Activated naive CD4-positive, alpha-beta T cell treated with anti-CD3 and anti-CD28 coated beads for 36 hours (primary cell): ENCODE measurements at regions not wholly inside any gene's neighbourhood (a gene's known extent, or its start where the extent isn't known, plus 50 kb on each side); places are given as distances from the start of the nearest gene placed in this dataset.
"Not testable (repeated sequence)": the region's sequence is repeated elsewhere in the genome, so short reads cannot be mapped to it uniquely, and the experiment has no call there.

Experiments
- CTCF ChIA-PET: fragments of 350-600 bp; sonication (Branson Sonifier 250); formaldehyde crosslinking; loops from one replicate; lab custom pipeline; 2021; ENCODE audit warnings: antibody characterized with exemption; lab: Charles Lee
- DNase-seq: peaks from one replicate; pipeline ENCODE4 v3.0.0-alpha.2; 2020
- H3K27ac Mint-ChIP-seq: one replicate; pipeline ENCODE4 v1.8.0; 2021; ENCODE audit warnings: mild to moderate bottlenecking, mixed read lengths
- H3K27me3 Mint-ChIP-seq: one replicate; pipeline ENCODE4 v1.8.0; 2021; ENCODE audit warnings: low read depth, mixed read lengths
- H3K36me3 Mint-ChIP-seq: one replicate; pipeline ENCODE4 v1.8.0; 2021; ENCODE audit warnings: low read depth, mixed read lengths
- H3K4me1 Mint-ChIP-seq: one replicate; pipeline ENCODE4 v1.8.0; 2021; ENCODE audit warnings: low read depth, mixed read lengths
- H3K4me3 Mint-ChIP-seq: one replicate; pipeline ENCODE4 v1.8.0; 2021; ENCODE audit warnings: mild to moderate bottlenecking, moderate library complexity, mixed read lengths
- H3K9me3 Mint-ChIP-seq: one replicate; pipeline ENCODE4 v1.8.0; 2021; ENCODE audit warnings: mixed read lengths
- intact Hi-C: fragments of 100-400 bp; cut with micrococcal nuclease; formaldehyde crosslinking; loops from one replicate; pipeline ENCODE4 v1.15.1; 2023

DNA sequence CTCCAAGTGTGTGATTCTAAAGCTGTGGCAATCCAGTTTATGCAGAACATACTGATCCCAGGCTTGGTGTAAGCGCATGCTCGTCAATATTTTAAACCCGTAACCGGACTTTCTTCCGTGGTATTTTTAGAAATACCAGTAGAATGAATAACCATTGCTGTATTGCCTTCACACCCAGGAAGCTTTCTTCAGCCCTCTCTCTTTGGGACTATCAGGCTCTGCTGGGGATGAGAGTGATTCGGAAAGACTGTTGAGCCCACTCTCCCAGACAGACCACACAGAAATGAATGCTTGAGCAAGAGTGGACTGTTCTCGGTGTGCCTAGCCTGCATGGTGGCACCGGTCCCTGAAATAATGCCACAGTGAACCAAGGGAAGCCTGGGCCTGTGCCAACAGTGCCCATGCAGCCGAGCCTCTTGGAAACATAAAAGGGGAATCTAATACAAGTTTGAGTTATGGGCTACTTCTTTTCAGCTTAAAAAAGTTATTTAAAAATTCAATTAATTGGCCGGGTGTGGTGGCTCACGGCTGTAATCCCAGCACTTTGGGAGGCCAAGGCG is 89.9 kb upstream of the ELAC2 start:
- no peak overlapping the region for H3K27ac Mint-ChIP-seq
- no peak overlapping the region for H3K4me3 Mint-ChIP-seq
- no peak for DNase-seq
- no peaks in the 10 kb centered on the region for H3K4me1 Mint-ChIP-seq
- no peaks in the 10 kb centered on the region for H3K9me3 Mint-ChIP-seq
- CTCF ChIA-PET: no interaction called here
- H3K27me3 Mint-ChIP-seq: peaks cover 5% of the 10 kb centered on the region
- H3K36me3 Mint-ChIP-seq: no peaks in the 10 kb centered on the region
- intact Hi-C loops: no loop called here

DNA sequence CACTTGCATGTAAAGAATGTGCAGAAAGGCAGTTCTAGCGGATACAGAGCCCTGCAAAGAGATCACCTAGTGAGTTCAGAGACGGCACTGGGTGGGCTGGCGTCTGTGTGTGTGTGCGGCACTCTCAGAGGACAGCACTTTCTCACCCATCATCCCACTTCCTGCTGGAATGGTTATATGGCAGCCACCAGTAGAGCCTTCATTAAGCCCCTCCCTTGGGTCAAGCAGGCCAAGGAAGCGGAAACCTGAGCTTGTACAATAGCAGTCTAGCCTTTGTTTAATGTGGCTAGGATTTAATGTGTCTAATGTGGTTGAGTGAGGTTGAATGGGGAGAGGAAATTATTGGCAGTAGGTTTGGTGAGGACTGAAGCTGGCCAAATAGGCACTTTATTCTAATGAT is 88.3 kb upstream of the ELAC2 start:
- Mint-ChIP-seq H3K9me3 (no peaks in the 10 kb centered on the region), H3K4me3 (no peak overlapping the region), H3K27ac (no peak overlapping the region), H3K4me1 (no peaks in the 10 kb centered on the region), H3K27me3 (no peaks in the 10 kb centered on the region), H3K36me3 (no peaks in the 10 kb centered on the region)
- intact Hi-C loops: no loop called here
- DNase-seq: no peak
- CTCF ChIA-PET: interaction anchor here (0.6 kb wide), 1 partner anchor 10 kb away, joined by 3 read pairs; no protein-coding TSS in a partner anchor

DNA sequence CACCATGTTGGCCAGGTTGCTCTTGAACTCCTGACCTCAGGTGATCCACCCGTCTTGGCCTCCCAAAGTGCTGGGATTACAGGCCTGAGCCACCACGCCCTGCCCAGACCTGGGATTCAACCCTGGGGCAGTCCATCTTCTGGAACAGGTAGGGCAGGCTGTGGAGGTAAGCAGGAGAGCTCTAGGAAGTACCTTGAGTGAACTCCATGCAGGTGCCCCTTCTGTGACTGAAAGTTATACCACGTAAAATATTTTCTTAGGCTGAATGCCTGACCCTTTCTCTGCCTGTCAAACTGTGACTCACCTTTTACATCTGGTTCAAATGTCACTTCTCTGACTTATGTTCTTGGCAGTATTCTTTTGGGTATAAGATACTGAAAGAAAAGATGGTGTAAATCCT is 86.7 kb upstream of the ELAC2 start:
- Mint-ChIP-seq H3K4me3 (no peak overlapping the region), H3K36me3 (no peaks in the 10 kb centered on the region), H3K27ac (no peak overlapping the region), H3K9me3 (no peaks in the 10 kb centered on the region), H3K4me1 (no peaks in the 10 kb centered on the region), H3K27me3 (no peaks in the 10 kb centered on the region)
- CTCF ChIA-PET: no interaction called here
- intact Hi-C loops: no loop called here
- no peak for DNase-seq

DNA sequence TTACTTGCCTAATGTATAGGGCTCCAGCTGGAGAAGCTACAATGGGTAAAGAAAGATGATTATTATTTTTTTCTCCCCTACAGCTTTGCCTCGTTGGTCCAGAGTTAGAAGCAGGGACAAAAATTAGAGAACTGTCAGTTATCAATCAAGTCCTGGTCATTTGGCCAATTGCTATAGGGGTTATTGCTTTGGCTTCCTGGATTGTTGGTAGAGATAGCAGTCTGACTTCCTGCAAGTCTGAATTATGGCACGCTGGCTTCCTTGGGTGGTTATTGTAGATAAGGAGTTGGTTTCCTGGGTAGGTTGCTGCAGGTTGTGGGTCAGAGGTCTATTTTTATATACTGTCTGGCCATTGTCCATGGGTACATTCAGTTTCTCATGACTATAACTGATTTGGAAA is 84.7 kb upstream of the ELAC2 start:
- Mint-ChIP-seq H3K4me3 (no peak overlapping the region), H3K4me1 (no peaks in the 10 kb centered on the region), H3K9me3 (no peaks in the 10 kb centered on the region), H3K27ac (no peak overlapping the region), H3K27me3 (no peaks in the 10 kb centered on the region), H3K36me3 (no peaks in the 10 kb centered on the region)
- no peak for DNase-seq
- CTCF ChIA-PET: no interaction called here
- intact Hi-C loops: no loop called here

DNA sequence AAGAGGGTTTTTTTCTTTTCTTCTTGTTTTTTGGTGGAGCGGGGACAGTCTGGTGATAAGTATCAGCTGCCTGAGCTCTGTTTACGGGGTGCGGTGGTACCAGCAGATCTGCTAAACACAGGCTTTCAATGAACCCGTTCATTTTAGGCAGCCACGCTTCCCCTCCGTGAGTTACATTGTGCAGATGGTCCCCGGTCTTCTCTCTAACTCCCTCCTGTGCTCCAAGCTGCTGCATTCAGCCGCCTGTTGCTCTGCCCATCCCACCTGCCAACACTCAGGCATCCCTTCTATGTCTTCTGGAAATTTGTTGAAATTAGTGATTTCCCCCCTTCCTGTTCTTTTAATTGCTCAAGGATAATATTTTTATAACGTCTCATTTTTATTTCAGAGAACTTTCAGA is 82.1 kb upstream of the ELAC2 start:
- Mint-ChIP-seq H3K36me3 (no peaks in the 10 kb centered on the region), H3K4me1 (no peaks in the 10 kb centered on the region), H3K27ac (no peak overlapping the region), H3K27me3 (no peaks in the 10 kb centered on the region), H3K4me3 (no peak overlapping the region), H3K9me3 (no peaks in the 10 kb centered on the region)
- no peak for DNase-seq
- intact Hi-C loops: no loop called here
- CTCF ChIA-PET: no interaction called here

DNA sequence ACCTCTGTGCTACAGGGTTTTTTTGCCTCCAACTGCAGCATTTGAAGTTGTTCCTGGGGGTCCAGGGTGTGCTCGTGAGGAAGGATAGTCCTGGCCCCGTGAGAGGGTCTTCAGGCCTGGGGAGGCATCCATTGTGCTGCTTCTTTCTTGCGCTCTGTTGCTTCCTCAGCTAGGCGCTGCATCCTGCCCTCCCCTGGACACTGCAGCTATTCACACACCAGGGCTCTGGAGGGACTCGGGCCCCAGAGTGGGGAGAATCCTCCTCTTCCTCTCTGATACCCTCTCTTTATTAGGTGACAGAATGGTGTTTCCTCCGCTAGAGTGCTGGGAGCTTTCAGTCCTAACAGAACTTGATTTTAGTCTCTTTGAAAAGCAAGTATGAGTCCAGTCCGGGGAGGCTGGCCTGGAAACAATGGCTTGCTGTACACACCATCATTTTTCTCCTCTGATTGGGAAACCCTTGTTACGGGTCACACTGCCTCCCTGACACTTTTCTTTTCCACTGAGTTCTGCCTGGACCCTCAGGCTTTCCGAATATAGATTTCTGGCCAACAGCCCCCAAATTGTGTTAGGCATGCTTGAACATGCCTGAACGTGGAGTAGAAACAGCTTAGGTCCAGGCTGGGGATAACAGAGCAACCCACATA is 81.4 kb upstream of the ELAC2 start:
- H3K4me3 Mint-ChIP-seq: no peak overlapping the region
- no peak for DNase-seq
- intact Hi-C loops: no loop called here
- no peak overlapping the region for H3K27ac Mint-ChIP-seq
- CTCF ChIA-PET: no interaction called here
- no peaks in the 10 kb centered on the region for H3K27me3 Mint-ChIP-seq
- no peaks in the 10 kb centered on the region for H3K36me3 Mint-ChIP-seq
- no peaks in the 10 kb centered on the region for H3K4me1 Mint-ChIP-seq
- H3K9me3 Mint-ChIP-seq: no peaks in the 10 kb centered on the region

DNA sequence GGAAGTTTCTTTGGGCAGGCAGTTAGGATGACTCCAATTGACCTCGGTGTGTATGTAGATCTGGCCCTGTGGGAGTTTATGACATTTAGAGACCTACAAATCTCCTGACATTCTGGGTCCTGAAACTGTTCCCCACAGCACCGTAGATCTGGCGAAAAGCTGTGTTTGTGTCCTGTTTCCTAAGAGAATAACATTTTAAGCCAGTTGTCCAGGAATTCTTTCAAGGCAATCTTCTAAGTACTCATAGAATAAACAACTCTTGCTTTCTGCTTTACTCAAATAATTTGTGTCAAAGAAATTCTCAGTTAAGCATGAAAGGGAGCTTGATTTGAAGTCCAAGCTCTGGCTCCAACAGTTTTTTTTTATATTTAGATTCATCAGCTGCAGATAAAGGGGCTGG is 78.5 kb upstream of the ELAC2 start:
- CTCF ChIA-PET: interaction anchor here (0.6 kb wide), 1 partner anchor 10 kb away, joined by 3 read pairs; no protein-coding TSS in a partner anchor
- no peak for DNase-seq
- no peak overlapping the region for H3K4me3 Mint-ChIP-seq
- H3K27me3 Mint-ChIP-seq: no peaks in the 10 kb centered on the region
- H3K4me1 Mint-ChIP-seq: no peaks in the 10 kb centered on the region
- no peaks in the 10 kb centered on the region for H3K9me3 Mint-ChIP-seq
- no peaks in the 10 kb centered on the region for H3K36me3 Mint-ChIP-seq
- intact Hi-C loops: no loop called here
- H3K27ac Mint-ChIP-seq: no peak overlapping the region

DNA sequence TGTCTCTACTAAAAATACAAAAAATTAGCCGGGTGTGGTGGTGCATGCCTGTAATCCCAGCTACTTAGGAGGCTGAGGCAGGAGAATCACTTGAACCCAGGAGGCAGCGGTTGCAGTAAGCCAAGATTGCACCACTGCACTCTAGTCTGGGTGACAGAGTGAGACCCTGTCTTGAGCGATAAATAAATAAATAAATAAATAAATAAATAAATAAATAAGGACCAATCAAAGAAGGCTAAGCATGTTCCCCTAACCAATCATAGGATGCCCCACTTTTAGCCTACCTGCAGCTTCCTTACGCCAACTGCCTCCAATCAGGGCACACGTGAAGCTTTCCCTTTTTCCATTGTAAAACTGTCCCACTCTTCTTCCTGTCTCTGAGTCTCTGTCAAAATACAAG is 74.2 kb upstream of the ELAC2 start:
- DNase-seq, H3K4me1 Mint-ChIP-seq, H3K27me3 Mint-ChIP-seq, H3K4me3 Mint-ChIP-seq, H3K27ac Mint-ChIP-seq, intact Hi-C loops, H3K36me3 Mint-ChIP-seq, CTCF ChIA-PET, H3K9me3 Mint-ChIP-seq: not testable (repeated sequence)

DNA sequence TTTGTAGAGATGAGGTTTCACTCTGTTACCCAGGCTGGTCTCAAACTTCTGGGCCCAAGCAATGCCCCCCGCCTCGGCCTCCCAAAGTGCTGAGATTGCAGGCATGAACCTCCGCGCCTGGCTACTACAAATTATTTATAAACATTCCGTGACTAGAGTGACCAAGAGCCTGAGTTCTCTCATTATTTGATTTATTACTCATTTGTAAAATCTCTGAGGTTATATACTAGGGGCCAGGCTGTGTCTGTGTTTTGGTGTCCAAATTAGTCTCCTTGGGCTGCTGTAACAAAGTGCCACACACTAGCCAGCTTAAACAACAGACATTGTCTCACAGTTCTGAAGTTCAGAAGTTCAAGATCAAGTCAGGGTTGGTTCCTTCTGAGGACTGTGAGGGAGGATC is 70.8 kb upstream of the ELAC2 start:
- Mint-ChIP-seq H3K4me1 (peaks cover 13% of the 10 kb centered on the region), H3K9me3 (no peaks in the 10 kb centered on the region), H3K27ac (no peak overlapping the region), H3K27me3 (peaks cover 3% of the 10 kb centered on the region), H3K36me3 (no peaks in the 10 kb centered on the region), H3K4me3 (no peak overlapping the region)
- CTCF ChIA-PET: no interaction called here
- no peak for DNase-seq
- intact Hi-C loops: no loop called here

DNA sequence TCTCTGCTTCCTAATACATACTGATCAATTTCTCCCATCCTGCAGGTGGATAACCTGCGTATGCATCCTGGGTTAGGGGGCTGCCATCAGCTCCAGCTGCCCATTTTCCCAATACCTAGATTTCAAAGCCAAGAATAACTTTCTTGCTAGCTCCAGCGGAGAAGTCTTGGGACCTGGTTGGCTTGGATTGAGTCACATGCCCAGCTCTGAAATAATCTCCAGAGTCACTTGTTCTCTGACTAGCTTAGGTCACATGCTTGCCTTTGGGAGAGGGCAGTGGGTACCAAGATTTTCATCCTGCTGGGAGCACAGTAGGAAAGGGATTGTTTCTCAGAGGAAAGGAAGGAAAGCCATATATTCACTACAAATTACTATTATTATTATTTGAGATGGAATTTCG is 70.0 kb upstream of the ELAC2 start:
- H3K4me1 Mint-ChIP-seq: peaks cover 17% of the 10 kb centered on the region
- DNase-seq: no peak
- H3K4me3 Mint-ChIP-seq: no peak overlapping the region
- CTCF ChIA-PET: interaction anchor here (1.6 kb wide), 1 partner anchor 58 kb away, joined by 4 read pairs; no protein-coding TSS in a partner anchor
- H3K36me3 Mint-ChIP-seq: no peaks in the 10 kb centered on the region
- peaks cover 4% of the 10 kb centered on the region for H3K9me3 Mint-ChIP-seq
- no peak overlapping the region for H3K27ac Mint-ChIP-seq
- H3K27me3 Mint-ChIP-seq: peaks cover 3% of the 10 kb centered on the region
- intact Hi-C loops: no loop called here

DNA sequence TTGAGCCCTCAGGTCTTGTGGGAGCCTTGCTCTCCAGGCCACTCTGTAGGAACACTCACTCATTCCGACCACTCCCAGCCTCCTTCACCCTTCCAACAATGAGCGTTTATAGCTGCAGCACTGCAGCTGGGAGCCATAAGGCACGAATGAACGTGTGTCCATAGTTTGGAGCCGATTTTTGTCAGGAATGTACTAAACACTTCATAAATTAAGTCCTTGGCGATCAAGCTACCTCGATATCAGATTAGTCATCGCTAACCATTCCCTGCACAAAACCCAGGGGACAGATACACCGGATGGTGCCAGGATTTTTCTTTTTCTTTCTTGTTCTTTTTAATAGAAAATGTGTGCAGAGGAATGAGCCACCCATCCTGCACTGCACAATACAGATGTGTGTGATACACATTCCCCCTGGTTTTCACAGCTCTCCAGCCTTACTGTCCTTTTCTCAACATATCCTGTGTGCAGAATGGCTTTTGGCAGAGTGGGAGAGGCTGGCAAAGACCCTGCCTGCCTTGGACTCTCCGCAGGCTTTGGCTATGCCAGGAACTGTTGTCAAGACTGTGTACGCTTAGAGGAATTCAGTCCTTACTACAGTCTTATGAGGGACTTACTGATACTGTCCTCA is 68.4 kb upstream of the ELAC2 start:
- CTCF ChIA-PET: interaction anchor here (0.5 to 1.6 kb wide), 2 partner anchors 57 to 1833 kb away, joined by 3 to 4 read pairs; no protein-coding TSS in a partner anchor

DNA sequence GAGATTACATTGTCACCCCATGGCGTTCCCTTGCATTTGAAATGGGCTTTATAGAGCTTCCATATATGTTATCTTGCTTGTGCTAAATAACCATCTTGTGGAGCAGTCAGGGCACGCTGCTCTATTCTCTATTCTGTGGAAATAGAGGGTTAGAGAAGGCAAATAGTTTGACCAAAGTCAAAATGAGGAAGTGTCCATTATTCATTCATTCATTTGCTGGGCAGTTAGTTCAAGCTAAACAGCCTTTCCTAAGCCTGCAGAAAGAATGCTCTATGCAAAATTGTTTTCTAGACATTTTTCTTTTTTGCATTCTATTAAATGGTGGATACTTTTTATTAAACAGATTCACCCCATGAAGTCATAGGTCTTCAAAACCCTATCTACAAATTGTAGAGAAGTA is 67.8 kb upstream of the ELAC2 start:
- Mint-ChIP-seq H3K27me3 (peaks cover 1% of the 10 kb centered on the region), H3K27ac (no peak overlapping the region), H3K4me3 (no peak overlapping the region), H3K4me1 (peaks cover 17% of the 10 kb centered on the region), H3K36me3 (no peaks in the 10 kb centered on the region), H3K9me3 (peaks cover 6% of the 10 kb centered on the region)
- DNase-seq: no peak
- intact Hi-C loops: no loop called here
- CTCF ChIA-PET: no interaction called here

More for the DNA sequence above, 68.4 kb upstream of the ELAC2 start:
- Mint-ChIP-seq H3K4me3 (no peak overlapping the region), H3K27me3 (peaks cover 3% of the 10 kb centered on the region), H3K27ac (no peak overlapping the region), H3K4me1 (peaks cover 17% of the 10 kb centered on the region), H3K36me3 (no peaks in the 10 kb centered on the region), H3K9me3 (peaks cover 6% of the 10 kb centered on the region)
- DNase-seq: no peak
- intact Hi-C loops: no loop called here

DNA sequence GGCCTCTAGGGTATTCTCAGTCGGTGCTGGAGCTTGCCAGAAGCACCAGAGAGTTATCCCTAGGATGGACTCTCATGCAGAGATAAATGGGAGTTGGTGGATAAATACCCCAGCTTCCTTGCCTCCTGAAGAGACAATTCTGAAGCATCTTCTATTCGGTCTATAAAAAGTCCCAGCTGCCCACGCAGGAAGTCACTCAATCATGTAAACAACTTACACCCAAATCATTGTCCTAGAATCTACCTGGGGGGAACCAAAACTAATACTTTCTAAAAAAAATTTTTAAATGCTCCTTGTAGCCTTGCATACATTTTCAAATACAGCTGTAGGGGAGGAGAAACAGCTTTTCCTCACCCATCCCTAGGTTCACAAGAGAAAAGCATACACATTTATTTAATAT is 66.6 kb upstream of the ELAC2 start:
- Mint-ChIP-seq H3K36me3 (no peaks in the 10 kb centered on the region), H3K9me3 (peaks cover 6% of the 10 kb centered on the region), H3K4me1 (peaks cover 17% of the 10 kb centered on the region), H3K4me3 (no peak overlapping the region), H3K27ac (no peak overlapping the region), H3K27me3 (peaks cover 5% of the 10 kb centered on the region)
- DNase-seq: no peak
- CTCF ChIA-PET: interaction anchor here (0.8 to 1.2 kb wide), 2 partner anchors 11 to 54 kb away, joined by 3 read pairs; no protein-coding TSS in a partner anchor
- intact Hi-C loops: no loop called here
